ENCODE measurements at regions not wholly inside any gene's neighbourhood (a gene's known extent, or its start where the extent isn't known, plus 50 kb on each side); places are given as distances from the start of the nearest gene placed in this dataset.

DNA sequence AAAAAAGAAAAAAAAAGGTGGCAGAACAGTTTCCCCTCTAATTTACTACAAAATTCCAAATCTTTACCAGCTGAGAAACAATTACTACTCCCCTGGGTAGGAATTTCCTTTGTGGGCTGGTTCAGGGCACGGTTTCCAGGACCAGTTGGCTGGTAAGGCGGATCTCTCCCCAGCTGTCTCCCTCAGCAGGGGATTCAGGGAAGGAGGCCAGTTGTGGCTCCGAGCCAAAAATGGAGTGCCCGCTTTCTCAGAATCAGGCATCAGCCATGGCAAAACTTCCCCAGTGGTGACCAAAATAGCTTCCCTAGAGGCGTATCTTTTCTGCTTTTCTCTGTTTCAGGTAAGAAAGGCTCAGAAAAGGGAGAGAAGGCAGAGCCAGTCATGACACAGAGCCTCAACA, 91.2 kb downstream of the ZNF22 start:
- CTCF ChIA-PET, result interaction anchor here (0.6 to 0.7 kb wide), 2 partner anchors 30 to 753 kb away, joined by 3 read pairs; no protein-coding TSS in a partner anchor
- TF ChIP-seq ZNF747 (tag by site-specific recombination; IDR thresholded peaks at IDR 0.05) (no peak), ZNF473 (tag by site-specific recombination; IDR thresholded peaks at IDR 0.05) (no peak), ZNF239 (tag by site-specific recombination; IDR thresholded peaks at IDR 0.05) (no peak), ZNF558 (tag by site-specific recombination; IDR thresholded peaks at IDR 0.05) (no peak), ZNF654 (tag by site-specific recombination; IDR thresholded peaks at IDR 0.05; ENCODE audit: low read depth) (no peak), ZNF621 (tag by site-specific recombination; IDR thresholded peaks at IDR 0.05) (no peak), ZNF549 (tag by site-specific recombination; IDR thresholded peaks at IDR 0.05) (no peak), ZNF114 (tag by site-specific recombination; IDR thresholded peaks at IDR 0.05) (no peak), TRIM28 (IDR thresholded peaks at IDR 0.05; ENCODE audit: borderline replicate concordance, low read length) (no peak), ZNF623 (tag by site-specific recombination; IDR thresholded peaks at IDR 0.05) (no peak)
- TF ChIP-seq, protein P1, sequence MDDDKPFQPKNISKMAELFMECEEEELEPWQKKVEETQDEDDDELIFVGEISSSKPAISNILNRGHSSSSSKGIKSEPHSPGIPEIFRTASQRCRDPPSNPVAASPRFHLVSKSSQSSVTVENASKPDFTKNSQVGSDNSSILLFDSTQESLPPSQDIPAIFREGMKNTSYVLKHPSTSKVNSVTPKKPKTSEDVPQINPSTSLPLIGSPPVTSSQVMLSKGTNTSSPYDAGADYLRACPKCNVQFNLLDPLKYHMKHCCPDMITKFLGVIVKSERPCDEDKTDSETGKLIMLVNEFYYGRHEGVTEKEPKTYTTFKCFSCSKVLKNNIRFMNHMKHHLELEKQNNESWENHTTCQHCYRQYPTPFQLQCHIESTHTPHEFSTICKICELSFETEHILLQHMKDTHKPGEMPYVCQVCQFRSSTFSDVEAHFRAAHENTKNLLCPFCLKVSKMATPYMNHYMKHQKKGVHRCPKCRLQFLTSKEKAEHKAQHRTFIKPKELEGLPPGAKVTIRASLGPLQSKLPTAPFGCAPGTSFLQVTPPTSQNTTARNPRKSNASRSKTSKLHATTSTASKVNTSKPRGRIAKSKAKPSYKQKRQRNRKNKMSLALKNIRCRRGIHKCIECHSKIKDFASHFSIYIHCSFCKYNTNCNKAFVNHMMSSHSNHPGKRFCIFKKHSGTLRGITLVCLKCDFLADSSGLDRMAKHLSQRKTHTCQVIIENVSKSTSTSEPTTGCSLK (tag by site-specific recombination; IDR thresholded peaks at IDR 0.05), result no peak
- no peaks in the 10 kb centered on the region for H3K4me1 ChIP-seq (ENCODE audit: control insufficient read depth, insufficient read depth, low read length)
- H3K4me3 ChIP-seq (ENCODE audit: low read depth, low read length), result no peak overlapping the region
- H3K36me3 ChIP-seq (ENCODE audit: control insufficient read depth in 2 of 2, insufficient read depth in 1 of 2, low read length in 2 of 2), result no peaks in the 10 kb centered on the region
- no peak overlapping the region for H3K27ac ChIP-seq (ENCODE audit: extremely low read depth, low read depth, low read length)
- no peaks in the 10 kb centered on the region for H3K9me3 ChIP-seq (ENCODE audit: control insufficient read depth, insufficient read depth, low read depth, low read length)
- POLR2A ChIA-PET, result no interaction called here

DNA sequence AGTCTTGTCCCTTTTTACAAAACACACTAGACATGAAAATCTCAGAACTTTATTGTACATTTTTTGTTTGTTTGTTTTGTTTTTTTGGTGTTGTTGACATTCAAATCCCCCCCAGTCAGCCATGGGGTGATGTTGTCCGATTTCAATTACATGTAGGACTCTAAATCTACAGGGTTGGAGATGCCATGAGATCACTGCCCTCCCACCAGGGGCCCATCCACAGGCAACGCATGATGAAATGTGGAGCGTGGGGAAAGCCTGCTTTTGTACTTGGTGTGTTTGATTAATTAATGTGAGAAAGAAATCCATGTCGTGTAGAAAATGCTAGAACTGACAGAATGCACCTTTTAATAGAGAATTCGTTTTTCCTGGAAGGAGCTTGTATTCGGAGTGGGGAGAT, 93.2 kb downstream of the ZNF22 start:
- ChIA-PET CTCF (no interaction called here), POLR2A (interaction anchor here (0.6 kb wide), 1 partner anchor 1323 kb away, joined by 4 read pairs; no protein-coding TSS in a partner anchor)
- Histone ChIP-seq H3K4me1 (ENCODE audit: control insufficient read depth, insufficient read depth, low read length) (no peaks in the 10 kb centered on the region), H3K27ac (ENCODE audit: extremely low read depth, low read depth, low read length) (no peak overlapping the region), H3K4me3 (ENCODE audit: low read depth, low read length) (no peak overlapping the region), H3K9me3 (ENCODE audit: control insufficient read depth, insufficient read depth, low read depth, low read length) (no peaks in the 10 kb centered on the region), H3K36me3 (ENCODE audit: control insufficient read depth in 2 of 2, insufficient read depth in 1 of 2, low read length in 2 of 2) (no peaks in the 10 kb centered on the region)
- TF ChIP-seq ZNF404 (tag by site-specific recombination; IDR thresholded peaks at IDR 0.05), result no peak
- TF ChIP-seq ZNF157 (tag by site-specific recombination; IDR thresholded peaks at IDR 0.05), result no peak
- no peak for TF ChIP-seq ZFP69B (tag by site-specific recombination; IDR thresholded peaks at IDR 0.05)
- TF ChIP-seq, protein P2, sequence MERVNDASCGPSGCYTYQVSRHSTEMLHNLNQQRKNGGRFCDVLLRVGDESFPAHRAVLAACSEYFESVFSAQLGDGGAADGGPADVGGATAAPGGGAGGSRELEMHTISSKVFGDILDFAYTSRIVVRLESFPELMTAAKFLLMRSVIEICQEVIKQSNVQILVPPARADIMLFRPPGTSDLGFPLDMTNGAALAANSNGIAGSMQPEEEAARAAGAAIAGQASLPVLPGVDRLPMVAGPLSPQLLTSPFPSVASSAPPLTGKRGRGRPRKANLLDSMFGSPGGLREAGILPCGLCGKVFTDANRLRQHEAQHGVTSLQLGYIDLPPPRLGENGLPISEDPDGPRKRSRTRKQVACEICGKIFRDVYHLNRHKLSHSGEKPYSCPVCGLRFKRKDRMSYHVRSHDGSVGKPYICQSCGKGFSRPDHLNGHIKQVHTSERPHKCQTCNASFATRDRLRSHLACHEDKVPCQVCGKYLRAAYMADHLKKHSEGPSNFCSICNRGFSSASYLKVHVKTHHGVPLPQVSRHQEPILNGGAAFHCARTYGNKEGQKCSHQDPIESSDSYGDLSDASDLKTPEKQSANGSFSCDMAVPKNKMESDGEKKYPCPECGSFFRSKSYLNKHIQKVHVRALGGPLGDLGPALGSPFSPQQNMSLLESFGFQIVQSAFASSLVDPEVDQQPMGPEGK (tag by site-specific recombination; IDR thresholded peaks at IDR 0.05), result no peak
- no peak for TF ChIP-seq ZNF600 (tag by site-specific recombination; IDR thresholded peaks at IDR 0.05)
- TF ChIP-seq HOXC10 (CRISPR knock-in tag; IDR thresholded peaks at IDR 0.05), result no peak
- TF ChIP-seq ZNF114 (tag by site-specific recombination; IDR thresholded peaks at IDR 0.05), result no peak
- TF ChIP-seq ZNF785 (tag by site-specific recombination; IDR thresholded peaks at IDR 0.05), result no peak

DNA sequence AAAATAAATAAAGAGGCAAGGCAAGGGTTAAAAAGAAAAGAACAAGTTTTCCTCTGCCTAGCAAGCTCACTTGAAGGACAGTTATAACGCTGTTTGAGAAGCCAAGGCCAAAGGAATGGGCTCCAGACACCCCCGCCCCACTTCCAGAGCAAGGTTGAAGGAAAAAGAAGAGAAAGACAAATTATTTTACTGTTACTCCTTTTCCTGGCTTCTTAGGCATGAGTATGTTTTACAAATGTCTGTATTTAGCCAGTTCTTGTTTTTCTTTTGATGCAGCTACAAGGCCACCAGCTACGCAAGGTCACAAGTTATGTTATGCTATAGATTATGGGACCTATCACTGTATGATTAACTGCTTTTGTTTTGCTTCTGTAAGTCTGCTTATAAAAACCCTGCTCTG, 94.6 kb downstream of the ZNF22 start:
- TF ChIP-seq ZNF223 (tag by site-specific recombination; IDR thresholded peaks at IDR 0.05), result no peak
- no peak for TF ChIP-seq ZNF138 (tag by site-specific recombination; IDR thresholded peaks at IDR 0.05; ENCODE audit: borderline replicate concordance)
- TF ChIP-seq SP7 (tag by site-specific recombination; IDR thresholded peaks at IDR 0.05), result no peak
- TF ChIP-seq ZNF121 (tag by site-specific recombination; IDR thresholded peaks at IDR 0.05), result no peak
- TF ChIP-seq ZNF830 (tag by site-specific recombination; IDR thresholded peaks at IDR 0.05; ENCODE audit: low read depth), result no peak
- no peak for TF ChIP-seq ZNF157 (tag by site-specific recombination; IDR thresholded peaks at IDR 0.05)
- no peak for TF ChIP-seq ZNF175 (tag by site-specific recombination; IDR thresholded peaks at IDR 0.05)
- no peak for TF ChIP-seq ZNF146 (tag by site-specific recombination; IDR thresholded peaks at IDR 0.05)
- TF ChIP-seq, protein P3, sequence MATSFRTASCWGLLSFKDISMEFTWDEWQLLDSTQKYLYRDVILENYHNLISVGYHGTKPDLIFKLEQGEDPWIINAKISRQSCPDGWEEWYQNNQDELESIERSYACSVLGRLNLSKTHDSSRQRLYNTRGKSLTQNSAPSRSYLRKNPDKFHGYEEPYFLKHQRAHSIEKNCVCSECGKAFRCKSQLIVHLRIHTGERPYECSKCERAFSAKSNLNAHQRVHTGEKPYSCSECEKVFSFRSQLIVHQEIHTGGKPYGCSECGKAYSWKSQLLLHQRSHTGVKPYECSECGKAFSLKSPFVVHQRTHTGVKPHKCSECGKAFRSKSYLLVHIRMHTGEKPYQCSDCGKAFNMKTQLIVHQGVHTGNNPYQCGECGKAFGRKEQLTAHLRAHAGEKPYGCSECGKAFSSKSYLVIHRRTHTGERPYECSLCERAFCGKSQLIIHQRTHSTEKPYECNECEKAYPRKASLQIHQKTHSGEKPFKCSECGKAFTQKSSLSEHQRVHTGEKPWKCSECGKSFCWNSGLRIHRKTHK (tag by site-specific recombination; IDR thresholded peaks at IDR 0.05), result no peak
- no peak for TF ChIP-seq ZNF529 (tag by site-specific recombination; IDR thresholded peaks at IDR 0.05; ENCODE audit: insufficient replicate concordance)
- no peak for TF ChIP-seq ZNF155 (tag by site-specific recombination; IDR thresholded peaks at IDR 0.05)
- TF ChIP-seq ZNF561 (tag by site-specific recombination; IDR thresholded peaks at IDR 0.05; ENCODE audit: borderline replicate concordance), result no peak
- TF ChIP-seq KLF10 (tag by site-specific recombination; IDR thresholded peaks at IDR 0.05), result no peak
- no peak for TF ChIP-seq GLIS2 (tag by site-specific recombination; IDR thresholded peaks at IDR 0.05)
- CTCF ChIA-PET, result no interaction called here
- Histone ChIP-seq H3K4me3 (ENCODE audit: low read depth, low read length) (no peak overlapping the region), H3K4me1 (ENCODE audit: control insufficient read depth, insufficient read depth, low read length) (no peaks in the 10 kb centered on the region), H3K9me3 (ENCODE audit: control insufficient read depth, insufficient read depth, low read depth, low read length) (no peaks in the 10 kb centered on the region), H3K27ac (ENCODE audit: extremely low read depth, low read depth, low read length) (no peak overlapping the region), H3K36me3 (ENCODE audit: control insufficient read depth in 2 of 2, insufficient read depth in 1 of 2, low read length in 2 of 2) (no peaks in the 10 kb centered on the region)
- POLR2A ChIA-PET, result no interaction called here

Data from HEK293 (cell line).